Fibroblast of mammary gland (primary cell): ENCODE measurements at regions not wholly inside any gene's neighbourhood (a gene's known extent, or its start where the extent isn't known, plus 50 kb on each side); places are given as distances from the start of the nearest gene placed in this dataset.

Source experiments
- DNase-seq: peaks from one replicate; pipeline ENCODE4 v3.0.0-alpha.2; 2010; ENCODE audit warnings: low read depth
- H3K4me3 ChIP-seq: 2 replicates; pipeline ENCODE4 v1.5.1; 2011; ENCODE audit warnings: low read depth, mild to moderate bottlenecking, low read length, moderate library complexity; ENCODE audit not compliant: control insufficient read depth
- CTCF ChIP-seq: conservative IDR thresholded peaks from 2 replicates; pipeline ENCODE4 v1.5.1; 2011; ENCODE audit warnings: low read depth, low read length, inconsistent platforms; ENCODE audit not compliant: control insufficient read depth, insufficient read depth

GRCh38 chr1:245036102-245036501 is 118.7 kb upstream of the KIF26B start:
- DNase-seq: peak; percentile 6
- H3K4me3 ChIP-seq: no peak overlapping the region
- TF ChIP-seq CTCF: no peak

GRCh38 chr1:245031041-245031440 is 123.7 kb upstream of the KIF26B start:
- no peak overlapping the region for H3K4me3 ChIP-seq
- no peak for TF ChIP-seq CTCF
- peak; percentile 11 for DNase-seq

GRCh38 chr1:245026247-245026646 is 128.5 kb upstream of the KIF26B start:
- no peak for DNase-seq
- H3K4me3 ChIP-seq: no peak overlapping the region
- TF ChIP-seq CTCF: no peak

- no peak for TF ChIP-seq CTCF
- DNase-seq: no peak
- H3K4me3 ChIP-seq: no peak overlapping the region
Measured at GRCh38 chr1:245025525-245025924, 129.3 kb upstream of the KIF26B start.

GRCh38 chr1:245023222-245023621 is 131.6 kb upstream of the KIF26B start:
- no peak for TF ChIP-seq CTCF
- no peak overlapping the region for H3K4me3 ChIP-seq
- no peak for DNase-seq

GRCh38 chr1:245019910-245020486 is 134.8 kb upstream of the KIF26B start:
- DNase-seq: no peak
- TF ChIP-seq CTCF: no peak
- H3K4me3 ChIP-seq: no peak overlapping the region

GRCh38 chr1:245016700-245017099 is 138.1 kb upstream of the KIF26B start:
- DNase-seq: no peak
- no peak for TF ChIP-seq CTCF
- no peak overlapping the region for H3K4me3 ChIP-seq
